HUES64 (cell line): ENCODE measurements at regions not wholly inside any gene's neighbourhood (a gene's known extent, or its start where the extent isn't known, plus 50 kb on each side); places are given as distances from the start of the nearest gene placed in this dataset.

Experiments used
- H3K27ac ChIP-seq: 2 replicates; pipeline ENCODE4 v1.7.0; 2013; ENCODE audit warnings: low read depth, low read length, inconsistent platforms
- H3K27me3 ChIP-seq: 2 replicates; pipeline ENCODE4 v1.6.1; 2013; ENCODE audit warnings: mild to moderate bottlenecking, low read length; ENCODE audit not compliant: insufficient read depth
- H3K36me3 ChIP-seq: 2 replicates; pipeline ENCODE4 v1.6.1; 2013; ENCODE audit warnings: mild to moderate bottlenecking, low read length; ENCODE audit not compliant: insufficient read depth
- H3K4me1 ChIP-seq: 2 replicates; pipeline ENCODE4 v1.6.1; 2013; ENCODE audit warnings: mild to moderate bottlenecking, low read length, moderate library complexity; ENCODE audit not compliant: insufficient read depth
- H3K4me3 ChIP-seq: 2 replicates; pipeline ENCODE4 v1.5.1; 2013; ENCODE audit warnings: mild to moderate bottlenecking, low read length, moderate library complexity
- H3K9ac ChIP-seq: 2 replicates; pipeline ENCODE4 v1.6.1; 2013; ENCODE audit warnings: mild to moderate bottlenecking, low read depth, low read length
- H3K9me3 ChIP-seq: 2 replicates; pipeline ENCODE4 v1.6.1; 2013; ENCODE audit warnings: low read depth, low read length; ENCODE audit not compliant: insufficient read depth
- WGBS: fragments of 150-250, 120-280 bp; methylation state at CpG from one replicate; pipeline ENCODE4 v1.1.7; 2013; ENCODE audit warnings: missing lambda C conversion rate; 5-methylcytosine and 5-hydroxymethylcytosine counted together

DNA sequence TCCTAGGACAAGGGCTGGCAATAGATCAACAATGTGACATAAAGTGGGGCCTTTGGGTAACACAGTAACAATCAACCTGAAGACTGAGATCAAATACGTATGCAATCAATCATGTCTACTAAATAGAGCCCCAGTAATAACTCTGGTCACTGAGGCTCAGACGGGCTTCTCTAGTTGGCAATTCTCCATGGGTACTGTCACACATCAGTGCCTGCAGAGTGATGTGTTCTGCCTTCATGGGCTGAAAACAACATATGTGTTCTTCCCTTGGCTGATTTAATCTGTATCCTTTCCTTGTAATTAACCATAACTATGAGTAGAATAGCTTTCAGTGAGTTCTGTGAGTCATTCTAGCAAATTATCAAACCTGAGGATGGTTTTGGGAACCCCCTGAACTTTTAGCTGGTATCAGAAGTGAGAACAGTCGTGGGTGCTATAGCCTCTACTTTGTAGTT, 113.6 kb downstream of the TMCO5A start:
- Histone ChIP-seq H3K27me3 (no peaks in the 10 kb centered on the region), H3K27ac (no peak overlapping the region), H3K36me3 (no peaks in the 10 kb centered on the region), H3K9ac (no peak overlapping the region), H3K9me3 (no peaks in the 10 kb centered on the region), H3K4me3 (no peak overlapping the region), H3K4me1 (0 out of 2 replicates have a peak, but pooled peaks cover 3% of the 10 kb centered on the region)
- WGBS, result 90% methylated on average over 3 of the region's 3 CpGs

DNA sequence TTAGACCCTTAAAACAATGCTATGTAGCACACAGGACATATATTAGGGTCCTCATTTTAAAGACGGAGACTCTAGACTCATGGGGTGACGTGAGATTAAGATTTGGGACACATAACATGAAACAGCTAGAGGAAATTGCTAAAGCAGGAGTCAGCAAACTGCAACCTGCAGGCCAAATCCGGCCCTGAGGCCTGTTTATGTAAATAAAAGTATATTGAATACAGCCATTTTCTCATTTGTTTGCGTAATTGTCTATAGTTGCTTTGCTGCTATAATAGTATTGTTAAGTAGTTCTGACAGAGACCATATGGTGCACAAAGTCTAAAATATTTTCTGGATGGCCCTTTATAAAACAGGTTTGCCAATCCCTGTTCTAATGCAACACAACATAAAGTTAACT, 115.5 kb downstream of the TMCO5A start:
- H3K27ac ChIP-seq, result no peak overlapping the region

DNA sequence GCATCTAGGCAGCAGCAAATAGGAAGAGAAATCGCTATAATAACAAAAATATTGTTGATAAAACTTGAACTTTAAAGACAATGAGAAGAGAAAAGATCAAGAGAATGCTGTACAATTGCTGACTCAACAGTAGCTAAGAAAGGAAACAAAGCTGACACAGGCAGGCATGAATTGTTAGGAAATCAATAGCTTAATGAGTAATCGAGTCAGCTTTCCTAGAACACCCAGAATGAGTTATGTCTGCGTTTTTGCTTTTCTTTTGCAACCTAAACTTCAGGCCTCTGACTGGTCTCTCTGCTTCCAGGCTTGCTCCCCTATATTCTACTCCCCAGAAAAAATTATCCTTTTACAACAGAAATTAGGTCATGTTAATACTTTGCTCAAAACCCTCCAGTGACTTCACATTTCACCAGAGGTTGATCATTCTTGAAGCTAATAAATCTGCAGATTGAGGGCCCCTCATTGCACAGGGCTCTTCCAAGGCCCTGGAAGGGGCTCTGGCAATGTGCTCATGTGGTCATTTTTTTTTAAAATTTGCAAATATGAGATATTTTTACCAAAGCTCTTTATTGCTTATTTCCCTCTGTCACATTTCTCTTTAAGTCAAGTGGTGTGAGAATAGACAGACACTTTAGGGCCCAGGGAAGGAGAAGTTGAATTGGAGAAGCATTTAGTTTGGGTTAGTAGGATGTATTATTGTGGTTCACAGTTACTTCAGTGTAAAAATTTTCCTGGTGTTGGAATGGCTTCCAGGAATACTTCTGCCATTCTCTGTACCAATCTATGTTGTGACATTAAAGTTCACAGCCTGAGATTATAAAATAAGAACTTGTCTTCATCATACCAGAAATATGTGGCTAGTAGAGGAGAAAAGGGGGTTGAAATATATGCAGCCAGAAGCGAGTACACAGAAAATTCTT, 116.3 kb downstream of the TMCO5A start:
- 71% methylated on average over 2 of the region's 4 CpGs for WGBS
- Histone ChIP-seq H3K9me3 (no peaks in the 10 kb centered on the region), H3K4me3 (no peak overlapping the region), H3K27ac (no peak overlapping the region), H3K4me1 (0 out of 2 replicates have a peak, but pooled peaks cover 3% of the 10 kb centered on the region), H3K36me3 (no peaks in the 10 kb centered on the region), H3K27me3 (no peaks in the 10 kb centered on the region), H3K9ac (no peak overlapping the region)

More for the DNA sequence above, 115.5 kb downstream of the TMCO5A start:
- H3K9ac ChIP-seq, result no peak overlapping the region
- no peaks in the 10 kb centered on the region for H3K27me3 ChIP-seq
- WGBS, result 95% methylated on average over 4 of the region's 4 CpGs
- no peak overlapping the region for H3K4me3 ChIP-seq
- H3K4me1 ChIP-seq, result 0 out of 2 replicates have a peak, but pooled peaks cover 3% of the 10 kb centered on the region
- no peaks in the 10 kb centered on the region for H3K9me3 ChIP-seq
- H3K36me3 ChIP-seq, result no peaks in the 10 kb centered on the region

DNA sequence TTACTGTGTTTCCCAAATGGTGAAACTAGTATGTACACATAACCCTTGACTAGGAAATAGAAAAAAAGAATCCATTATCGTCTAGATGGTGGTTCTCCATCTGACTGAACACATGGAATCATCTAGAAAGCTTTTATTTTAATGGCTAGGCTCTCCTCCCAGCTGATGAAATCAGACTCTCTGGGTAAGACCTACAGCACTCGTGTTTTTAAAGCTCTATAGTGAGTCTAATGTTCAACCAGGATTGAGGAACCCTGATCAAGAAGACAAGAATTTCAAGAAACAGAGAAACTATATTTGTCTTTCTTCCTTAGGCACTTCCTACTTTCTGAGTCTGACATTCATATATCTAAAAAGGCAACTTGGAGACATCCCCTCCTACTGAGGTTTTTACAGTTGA, 118.8 kb downstream of the TMCO5A start:
- Histone ChIP-seq H3K27me3 (no peaks in the 10 kb centered on the region), H3K9ac (no peak overlapping the region), H3K27ac (no peak overlapping the region), H3K4me1 (peaks cover 12% of the 10 kb centered on the region; the same call in 1 of the 2 replicates), H3K4me3 (no peak overlapping the region), H3K9me3 (no peaks in the 10 kb centered on the region), H3K36me3 (no peaks in the 10 kb centered on the region)
- 87% methylated on average over 2 of the region's 2 CpGs for WGBS

DNA sequence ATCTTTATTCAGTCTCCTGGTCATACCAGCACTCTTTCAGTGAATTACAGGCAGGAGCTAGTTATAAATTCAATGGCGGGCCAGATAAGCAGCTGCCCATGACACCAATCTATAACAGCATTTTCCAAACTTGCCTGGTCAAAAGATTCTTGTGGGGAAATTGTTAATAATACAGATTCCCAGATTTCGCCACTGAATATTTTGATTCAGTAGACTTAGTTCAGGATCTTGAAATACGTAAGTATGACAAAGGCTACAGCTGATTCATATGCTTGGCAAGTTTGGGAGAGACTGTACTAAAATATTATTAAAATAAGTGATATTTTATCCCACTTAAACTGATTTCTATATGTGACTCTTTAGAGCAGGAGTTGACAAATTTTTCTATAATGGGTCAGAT, 119.3 kb downstream of the TMCO5A start:
- 94% methylated on average over 3 of the region's 3 CpGs for WGBS
- H3K27ac ChIP-seq, result no peak overlapping the region

DNA sequence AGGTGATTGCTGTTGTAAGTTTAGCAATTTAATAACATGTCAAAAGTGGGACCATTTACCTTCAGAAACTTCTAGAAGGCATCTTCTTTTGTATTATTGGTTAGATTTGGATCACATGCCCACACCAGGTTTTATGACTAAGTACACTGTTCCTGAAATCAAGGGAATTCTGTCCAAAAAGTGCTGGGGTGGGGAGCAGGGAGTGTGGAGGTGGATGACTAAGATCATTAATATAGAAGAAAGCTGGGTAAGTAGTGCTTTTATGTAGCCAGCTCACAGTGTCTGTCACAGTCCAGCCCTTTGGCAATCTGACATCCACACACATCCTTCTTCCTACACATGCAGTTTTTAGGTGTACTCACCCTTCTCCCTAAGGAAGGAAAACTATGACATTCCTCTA, 120.0 kb downstream of the TMCO5A start:
- H3K9me3 ChIP-seq, result no peaks in the 10 kb centered on the region
- H3K9ac ChIP-seq, result no peak overlapping the region
- H3K27ac ChIP-seq, result no peak overlapping the region
- peaks cover 21% of the 10 kb centered on the region for H3K4me1 ChIP-seq
- no peaks in the 10 kb centered on the region for H3K27me3 ChIP-seq
- H3K4me3 ChIP-seq, result no peak overlapping the region
- no peaks in the 10 kb centered on the region for H3K36me3 ChIP-seq

More for the DNA sequence above, 119.3 kb downstream of the TMCO5A start:
- Histone ChIP-seq H3K4me3 (no peak overlapping the region), H3K36me3 (no peaks in the 10 kb centered on the region), H3K9me3 (no peaks in the 10 kb centered on the region), H3K9ac (no peak overlapping the region), H3K4me1 (peaks cover 14% of the 10 kb centered on the region), H3K27me3 (no peaks in the 10 kb centered on the region)

DNA sequence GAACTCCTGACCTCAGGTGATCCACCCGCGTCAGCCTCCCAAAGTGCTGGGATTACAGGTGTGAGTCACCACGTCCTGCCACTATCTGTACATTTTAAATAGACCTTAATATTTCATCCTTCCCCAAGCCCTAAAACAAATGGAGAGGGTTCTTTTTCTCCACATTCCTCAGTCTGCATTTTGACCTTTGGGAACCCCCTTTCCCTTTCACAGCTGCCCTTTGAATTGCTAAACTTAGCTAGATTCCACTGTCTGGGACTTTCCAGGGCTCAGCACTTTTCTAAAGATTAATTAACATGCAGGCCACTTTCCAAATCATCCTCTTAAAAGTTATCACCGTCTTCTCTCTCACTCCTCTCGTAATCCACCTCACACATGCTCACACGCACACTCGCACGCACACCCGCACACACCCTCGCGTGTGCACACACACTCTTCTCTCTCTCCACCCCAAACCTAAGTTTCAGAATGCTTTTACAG, 124.2 kb downstream of the TMCO5A start:
- Histone ChIP-seq H3K27ac (peak overlapping the region; percentile 64), H3K4me3 (no peak overlapping the region), H3K9ac (0 out of 2 replicates have a peak overlapping the region, but pooled peaks have one; percentile 32), H3K27me3 (no peaks in the 10 kb centered on the region), H3K36me3 (no peaks in the 10 kb centered on the region), H3K9me3 (no peaks in the 10 kb centered on the region), H3K4me1 (peaks cover 48% of the 10 kb centered on the region)
- WGBS, result 65% methylated on average over 11 of the region's 11 CpGs

DNA sequence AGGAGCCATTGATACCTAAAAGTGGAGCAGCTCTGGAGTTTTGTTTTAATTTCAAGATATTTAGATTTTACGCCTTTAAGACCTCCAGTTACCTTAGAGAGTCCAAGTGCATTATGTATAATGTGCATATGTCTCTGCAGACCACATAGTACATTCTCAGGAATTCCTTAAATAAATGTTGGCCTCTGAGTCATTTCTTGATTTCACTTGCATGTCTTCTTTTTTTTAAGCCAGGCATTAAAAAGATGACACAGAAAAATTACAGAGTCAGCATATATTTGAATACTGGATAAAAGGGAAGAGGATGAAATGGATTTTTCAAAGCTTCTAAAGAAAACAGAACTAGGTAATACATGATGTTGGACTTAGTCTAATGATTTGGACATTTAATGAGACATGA, 125.2 kb downstream of the TMCO5A start:
- Histone ChIP-seq H3K27me3 (no peaks in the 10 kb centered on the region), H3K9me3 (no peaks in the 10 kb centered on the region), H3K36me3 (no peaks in the 10 kb centered on the region), H3K4me1 (peaks cover 48% of the 10 kb centered on the region), H3K9ac (no peak overlapping the region), H3K4me3 (no peak overlapping the region), H3K27ac (no peak overlapping the region)
- WGBS, result no CpG with 5 or more reads among the region's 1 CpG

DNA sequence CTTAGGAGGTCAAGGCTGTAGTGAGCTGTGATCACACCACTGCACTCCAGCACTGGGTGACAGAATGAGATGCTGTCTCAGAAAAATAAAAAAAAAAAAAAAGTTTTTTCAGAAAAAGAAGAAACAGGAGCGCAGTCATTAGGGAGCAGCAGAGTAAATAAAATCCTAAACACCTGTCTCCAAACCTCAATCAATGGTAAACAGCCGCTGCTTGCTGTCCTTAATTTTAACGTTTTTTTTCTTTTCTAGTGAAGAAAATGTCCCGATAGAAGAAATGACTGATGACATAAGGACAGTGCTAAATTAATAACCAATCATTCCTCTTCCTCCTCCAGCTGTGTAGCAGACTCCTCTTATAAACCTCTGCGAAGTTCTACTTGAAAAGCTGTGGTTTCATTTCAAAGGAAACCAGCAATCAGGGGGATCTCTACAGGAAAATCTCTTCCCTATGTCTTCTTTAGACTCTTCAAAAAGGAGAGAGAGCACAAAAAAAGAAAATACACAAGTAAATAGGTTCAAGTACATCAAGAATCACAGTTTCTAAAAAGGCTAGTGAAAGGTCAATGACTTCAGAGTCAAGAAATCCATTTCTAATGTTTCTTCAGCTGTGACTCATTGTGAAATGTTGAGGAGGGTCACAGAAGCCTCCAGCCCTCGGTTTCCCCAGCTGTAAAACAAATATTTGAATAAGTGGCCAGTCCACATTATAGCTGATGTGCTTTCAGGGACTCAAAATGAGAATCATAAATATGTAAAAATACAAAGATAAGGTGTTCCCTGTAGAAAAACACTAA, 127.6 kb downstream of the TMCO5A start:
- Histone ChIP-seq H3K27me3 (no peaks in the 10 kb centered on the region), H3K9me3 (no peaks in the 10 kb centered on the region), H3K36me3 (no peaks in the 10 kb centered on the region), H3K4me3 (no peak overlapping the region), H3K4me1 (peaks cover 55% of the 10 kb centered on the region), H3K9ac (no peak overlapping the region), H3K27ac (no peak overlapping the region)
- WGBS, result 80% methylated on average over 6 of the region's 6 CpGs

DNA sequence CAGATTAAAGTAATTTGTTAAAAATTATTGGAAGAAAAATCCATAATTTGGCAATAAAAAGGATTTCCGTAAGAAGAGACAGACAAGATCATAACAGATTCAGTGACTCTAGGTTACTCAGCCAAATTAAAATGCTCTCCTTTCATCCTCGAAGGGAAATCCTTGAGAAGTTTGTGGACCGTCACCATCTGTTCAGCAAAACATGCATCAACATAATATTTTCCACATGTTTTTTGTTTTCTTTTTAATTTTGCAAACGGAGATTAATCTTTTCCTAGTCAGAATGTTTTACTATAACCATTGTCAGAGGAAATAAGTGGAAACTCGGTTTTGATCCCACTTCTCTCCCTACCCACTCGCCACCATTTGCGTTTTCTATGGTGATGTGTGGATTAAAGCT, 128.3 kb downstream of the TMCO5A start:
- Histone ChIP-seq H3K9me3 (no peaks in the 10 kb centered on the region), H3K4me1 (peaks cover 51% of the 10 kb centered on the region), H3K27ac (no peak overlapping the region), H3K27me3 (no peaks in the 10 kb centered on the region), H3K9ac (no peak overlapping the region), H3K4me3 (no peak overlapping the region), H3K36me3 (no peaks in the 10 kb centered on the region)
- WGBS, result 92% methylated on average over 4 of the region's 7 CpGs
